HT1080 (cell line): ENCODE measurements at regions not wholly inside any gene's neighbourhood (a gene's known extent, or its start where the extent isn't known, plus 50 kb on each side); places are given as distances from the start of the nearest gene placed in this dataset.
"Not testable (repeated sequence)": the region's sequence is repeated elsewhere in the genome, so short reads cannot be mapped to it uniquely, and the experiment has no call there.

ENCODE experiments used
- DNase-seq: peaks from one replicate; pipeline ENCODE4 v3.0.0-alpha.2; 2015; ENCODE audit warnings: low read depth

DNA sequence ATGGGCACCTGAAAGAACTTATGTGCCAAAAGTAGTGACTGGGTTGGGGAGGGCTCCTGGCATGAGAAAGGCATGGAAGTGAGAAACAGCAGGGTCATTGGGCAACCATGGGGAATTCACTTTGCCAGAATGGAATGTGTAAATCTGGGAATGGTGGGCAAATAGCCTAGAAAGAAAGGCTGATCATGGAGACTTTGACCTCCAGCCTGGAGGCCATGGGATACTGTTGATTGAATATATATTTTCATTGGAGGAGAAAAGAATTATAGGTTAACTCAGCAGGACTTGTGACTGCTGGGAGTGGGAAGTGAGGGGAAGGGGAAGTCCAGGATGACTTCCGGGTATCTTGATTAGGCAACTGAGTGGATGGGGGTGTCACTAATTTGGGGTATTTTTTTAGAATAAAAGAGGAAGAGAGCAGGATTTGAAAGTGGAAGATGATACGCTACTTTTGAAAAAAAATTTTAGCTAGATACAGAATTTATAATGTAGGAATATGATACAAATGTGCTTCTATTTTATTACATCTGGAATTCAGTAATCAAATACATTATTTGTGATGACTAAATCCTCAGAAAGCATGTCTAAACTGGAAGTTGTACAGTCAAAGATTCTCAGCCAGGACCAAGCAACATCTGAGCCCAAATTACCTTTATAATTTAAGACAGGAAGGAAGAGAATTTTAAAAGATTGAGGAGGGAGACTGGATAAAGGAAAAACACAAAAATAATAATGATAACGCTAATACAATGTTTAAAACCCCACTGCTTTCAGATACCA lies 116.2 kb downstream of the GATA6 start:
- DNase-seq: no peak

DNA sequence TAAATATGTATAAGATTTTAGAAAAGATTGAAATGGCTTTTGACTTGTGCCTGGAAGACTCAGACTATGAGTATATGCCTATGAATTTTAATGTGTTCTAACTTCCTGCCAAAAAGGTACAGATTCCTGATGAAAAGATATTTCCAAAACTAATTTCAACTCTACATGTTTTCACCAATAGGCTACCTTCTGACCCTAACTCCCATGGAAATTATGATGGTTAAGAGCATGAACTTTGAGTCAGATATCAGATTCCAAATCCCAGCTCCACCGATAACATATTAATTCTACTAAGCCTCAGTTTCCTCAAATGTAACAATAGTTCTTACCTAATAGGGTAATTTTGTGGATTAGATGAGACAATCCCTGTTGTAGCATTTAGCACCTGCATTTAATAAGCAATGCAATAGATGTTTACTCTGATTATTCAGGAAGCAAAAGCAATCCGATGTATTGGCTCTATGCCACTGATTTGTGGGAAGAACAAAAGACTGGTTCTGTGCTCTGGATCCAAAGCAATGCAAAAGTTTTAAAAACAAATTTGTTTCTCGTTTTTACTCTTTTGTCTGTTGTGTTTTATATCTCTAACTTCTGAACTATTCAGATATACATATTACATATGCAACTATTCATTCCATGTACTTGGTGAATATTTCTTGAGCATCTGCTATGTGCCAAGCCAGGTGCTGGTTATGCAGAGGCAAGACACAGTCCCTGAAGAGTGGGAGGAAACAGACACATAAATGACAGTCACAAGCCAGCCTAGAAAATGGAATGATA lies 115.4 kb downstream of the GATA6 start:
- DNase-seq: no peak

DNA sequence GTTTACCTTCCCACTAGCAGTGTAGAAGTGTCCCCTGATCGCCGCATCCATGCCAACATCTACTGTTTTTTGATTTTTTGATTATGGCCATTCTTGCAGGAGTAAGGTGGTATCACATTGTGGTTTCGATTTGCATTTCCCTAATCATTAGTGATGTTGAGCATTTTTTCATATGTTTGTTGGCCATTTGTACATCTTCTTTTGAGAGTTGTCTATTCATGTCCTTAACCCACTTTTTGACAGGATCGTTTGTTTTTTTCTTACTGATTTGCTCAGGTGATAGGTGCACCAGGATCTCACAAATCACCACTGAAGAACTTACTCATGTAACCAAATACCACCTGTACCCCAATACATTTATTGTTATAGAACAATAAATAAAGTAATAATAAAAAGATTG lies 114.5 kb downstream of the GATA6 start:
- DNase-seq: not testable (repeated sequence)

DNA sequence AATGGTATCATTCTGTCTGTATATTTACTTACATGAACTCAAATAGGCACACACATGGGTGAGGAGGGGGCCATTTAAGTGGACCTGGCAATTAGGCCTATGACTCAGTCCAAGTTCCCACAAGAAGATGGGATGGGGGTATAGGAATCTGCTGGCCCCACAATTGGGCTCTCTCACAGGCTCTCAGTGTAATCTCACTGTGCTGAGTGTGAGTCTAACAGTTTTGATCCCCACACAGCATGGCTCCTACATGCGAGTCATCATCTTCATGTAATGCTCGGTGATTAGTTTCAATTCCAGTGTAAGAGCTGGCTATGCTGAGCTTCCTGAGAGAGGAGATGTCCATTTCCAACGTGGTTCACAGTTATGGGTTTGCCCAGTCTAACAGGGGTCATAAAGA lies 114.0 kb downstream of the GATA6 start:
- DNase-seq: peak; percentile 67

DNA sequence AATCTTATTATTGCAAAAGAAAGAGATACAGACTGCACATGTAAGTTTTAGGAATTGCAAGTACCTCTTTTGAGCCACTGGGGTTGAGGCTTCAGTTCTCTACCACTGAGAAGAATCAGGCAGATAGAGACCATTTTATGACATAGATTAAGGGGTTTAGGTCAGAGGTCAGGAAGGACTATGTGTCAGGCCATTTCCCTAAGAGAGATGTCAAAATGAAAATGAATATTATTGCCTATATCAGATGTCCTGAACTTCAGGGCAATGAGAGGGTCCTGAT lies 113.7 kb downstream of the GATA6 start:
- DNase-seq: no peak

DNA sequence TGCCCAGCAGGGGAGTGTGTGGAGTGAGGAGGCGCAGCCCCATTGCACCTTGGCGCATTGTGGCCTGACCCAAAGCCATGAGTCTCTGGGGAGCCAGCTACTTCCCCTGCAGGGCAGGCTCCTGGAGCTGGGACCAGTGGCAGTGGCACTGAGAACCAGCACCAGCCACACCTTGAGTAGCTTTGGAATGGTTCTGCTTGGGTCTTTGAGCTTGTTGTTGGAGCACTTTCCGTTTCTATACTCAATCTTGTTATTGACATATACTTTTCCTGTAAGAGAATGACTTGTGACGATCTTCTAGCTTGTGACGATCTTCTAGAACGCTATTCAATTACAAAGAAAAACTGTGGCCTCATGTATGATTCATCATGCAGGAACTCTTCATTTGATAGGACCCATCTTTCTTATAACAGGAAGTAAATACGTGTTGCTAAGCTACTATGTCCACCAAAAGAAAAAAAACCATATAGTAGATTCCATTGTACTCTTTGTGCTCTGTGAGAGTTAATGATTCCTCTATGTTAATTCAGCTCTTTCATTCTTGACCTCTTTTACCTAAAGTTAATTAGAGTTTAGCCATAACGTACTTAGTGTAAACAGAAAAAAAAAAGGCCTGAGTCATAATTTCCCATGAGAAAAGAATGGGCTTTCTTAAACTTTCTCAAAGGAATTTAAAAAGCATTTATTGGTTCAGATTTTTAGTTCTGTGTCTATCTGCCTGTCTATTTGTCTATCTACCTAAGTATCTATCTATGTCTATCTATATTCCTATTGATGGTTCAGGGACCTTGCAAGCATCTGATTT lies 113.1 kb downstream of the GATA6 start:
- peak; percentile 96 for DNase-seq

DNA sequence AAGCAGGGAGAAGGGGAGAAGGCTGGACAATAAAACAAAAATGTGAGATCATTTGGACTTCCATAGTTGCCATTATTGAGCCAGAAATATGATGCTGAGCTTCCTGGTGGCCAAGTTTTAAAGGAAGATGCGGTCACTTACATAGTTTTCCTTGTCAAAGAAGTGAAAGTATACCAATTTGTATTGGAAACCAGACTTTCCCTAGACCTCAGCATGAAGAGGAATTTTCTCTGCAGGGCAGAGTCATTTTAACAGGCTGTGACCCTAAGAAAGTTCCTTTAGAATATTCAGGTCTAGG lies 111.0 kb downstream of the GATA6 start:
- no peak for DNase-seq

DNA sequence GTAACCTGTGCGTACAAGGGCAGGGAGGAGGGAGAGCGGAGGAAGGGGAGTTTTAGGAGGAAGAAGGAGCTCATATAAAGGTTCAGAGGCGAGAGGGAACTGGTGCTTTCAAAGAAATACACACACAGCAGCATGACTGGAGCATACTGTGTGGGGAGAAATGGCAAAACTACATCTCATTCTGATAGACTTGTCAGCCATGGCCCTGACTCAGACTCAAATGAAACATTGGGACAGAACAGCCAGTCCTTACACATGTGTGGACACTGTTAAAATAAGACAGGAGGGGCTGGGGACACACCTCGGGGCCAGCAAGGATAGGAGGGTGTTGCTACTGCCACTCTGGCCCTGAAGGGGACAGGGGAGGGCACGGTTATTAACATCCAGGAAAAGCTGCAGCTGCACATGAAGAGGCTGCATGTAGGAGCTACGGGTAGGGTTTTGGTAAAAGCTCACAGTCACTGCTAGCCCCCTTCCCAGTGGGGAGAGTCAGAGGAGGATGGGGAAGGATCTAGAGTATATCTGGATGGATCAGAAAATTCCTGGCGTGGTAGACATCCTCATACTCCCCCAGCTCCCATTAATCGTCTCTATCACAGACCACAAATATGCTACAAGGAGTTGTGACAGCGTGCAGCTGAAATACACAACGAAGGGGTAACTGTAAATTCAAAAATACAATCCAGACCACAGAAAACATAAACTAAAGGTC lies 110.5 kb downstream of the GATA6 start:
- DNase-seq: no peak

DNA sequence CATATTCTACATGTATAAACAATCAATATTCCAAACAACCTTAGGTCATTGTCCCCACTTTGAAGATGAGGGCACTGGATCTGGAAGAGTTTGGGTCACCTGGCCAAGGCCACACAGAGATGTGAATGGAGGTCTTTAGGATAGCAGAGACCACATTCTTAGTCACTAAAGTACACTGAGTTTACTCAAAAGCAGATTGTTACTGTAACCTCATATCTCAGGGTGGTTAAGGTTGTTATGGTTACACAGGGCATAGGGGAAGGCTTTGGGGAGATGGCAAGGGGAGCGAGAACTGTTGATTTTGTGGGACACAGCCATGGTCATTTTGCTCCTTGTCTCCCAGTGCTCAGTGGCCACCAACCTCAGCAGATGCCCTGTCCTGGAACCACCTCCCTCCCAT lies 109.4 kb downstream of the GATA6 start:
- DNase-seq: no peak

DNA sequence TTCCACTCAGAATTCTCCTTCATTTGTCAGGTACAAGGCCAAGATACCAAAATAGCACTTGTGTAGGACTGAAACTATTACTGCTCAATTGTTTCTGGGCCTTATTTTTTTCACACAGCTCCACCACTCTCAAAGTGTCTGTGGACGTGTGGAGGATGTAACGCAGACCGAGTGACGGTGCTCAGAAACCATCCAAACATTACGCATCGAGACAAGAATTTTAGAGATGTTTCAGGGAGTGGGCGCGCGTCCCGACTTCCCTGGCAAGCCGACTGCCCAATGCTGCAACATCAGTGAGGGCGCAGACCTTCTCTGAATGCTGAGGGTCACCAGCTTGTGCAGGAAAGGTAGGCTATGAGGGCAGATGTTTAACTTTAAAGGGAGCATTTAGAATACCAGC lies 108.4 kb downstream of the GATA6 start:
- DNase-seq: no peak

DNA sequence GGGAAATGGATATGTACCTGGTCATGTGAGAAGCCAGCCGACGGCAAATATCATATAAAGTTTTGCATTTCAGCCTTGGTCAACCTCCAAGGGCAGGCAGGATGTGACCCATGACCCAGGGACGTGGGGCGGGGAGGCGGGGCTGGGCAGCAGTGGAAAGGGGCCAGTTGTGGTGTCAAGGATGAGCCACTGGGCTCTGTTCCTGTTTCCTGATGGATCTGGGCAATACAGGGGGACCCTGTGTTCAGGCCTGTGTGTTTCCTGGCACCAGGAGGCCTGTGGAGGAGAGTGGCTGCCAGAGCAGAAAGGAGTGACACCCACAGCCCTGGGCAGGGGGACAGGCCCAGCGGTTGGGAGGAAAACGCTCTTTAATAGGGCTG lies 106.9 kb downstream of the GATA6 start:
- DNase-seq: no peak

DNA sequence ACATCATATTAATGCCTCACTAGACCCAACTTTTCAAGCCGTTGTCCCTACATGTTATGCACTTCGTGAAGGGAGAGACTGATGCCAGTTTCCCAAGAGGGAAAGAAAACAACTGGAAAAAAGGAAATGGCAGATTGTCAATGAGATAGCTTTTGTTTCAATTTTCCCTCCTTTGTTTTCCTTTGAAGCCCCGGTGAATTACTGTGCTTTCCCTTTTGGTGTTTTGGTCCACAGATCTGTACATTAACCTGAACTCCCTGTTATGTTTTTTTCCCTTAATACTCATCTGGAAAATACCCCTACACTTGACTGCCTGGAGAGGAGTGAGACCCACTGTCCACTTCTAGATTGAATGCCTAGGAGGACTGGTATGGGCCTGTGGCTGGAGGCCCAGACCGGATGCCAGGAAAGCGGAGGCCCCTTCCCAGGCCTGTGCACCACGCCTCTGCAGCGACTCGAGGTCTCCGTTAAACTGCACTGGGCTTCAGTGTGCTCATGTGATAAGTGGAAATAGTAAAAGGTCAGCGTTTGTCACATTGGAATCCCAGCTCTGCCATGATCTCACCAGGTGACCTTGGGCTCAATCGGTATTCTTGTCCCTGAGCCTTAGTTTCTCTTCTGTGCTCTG lies 106.4 kb downstream of the GATA6 start:
- no peak for DNase-seq

DNA sequence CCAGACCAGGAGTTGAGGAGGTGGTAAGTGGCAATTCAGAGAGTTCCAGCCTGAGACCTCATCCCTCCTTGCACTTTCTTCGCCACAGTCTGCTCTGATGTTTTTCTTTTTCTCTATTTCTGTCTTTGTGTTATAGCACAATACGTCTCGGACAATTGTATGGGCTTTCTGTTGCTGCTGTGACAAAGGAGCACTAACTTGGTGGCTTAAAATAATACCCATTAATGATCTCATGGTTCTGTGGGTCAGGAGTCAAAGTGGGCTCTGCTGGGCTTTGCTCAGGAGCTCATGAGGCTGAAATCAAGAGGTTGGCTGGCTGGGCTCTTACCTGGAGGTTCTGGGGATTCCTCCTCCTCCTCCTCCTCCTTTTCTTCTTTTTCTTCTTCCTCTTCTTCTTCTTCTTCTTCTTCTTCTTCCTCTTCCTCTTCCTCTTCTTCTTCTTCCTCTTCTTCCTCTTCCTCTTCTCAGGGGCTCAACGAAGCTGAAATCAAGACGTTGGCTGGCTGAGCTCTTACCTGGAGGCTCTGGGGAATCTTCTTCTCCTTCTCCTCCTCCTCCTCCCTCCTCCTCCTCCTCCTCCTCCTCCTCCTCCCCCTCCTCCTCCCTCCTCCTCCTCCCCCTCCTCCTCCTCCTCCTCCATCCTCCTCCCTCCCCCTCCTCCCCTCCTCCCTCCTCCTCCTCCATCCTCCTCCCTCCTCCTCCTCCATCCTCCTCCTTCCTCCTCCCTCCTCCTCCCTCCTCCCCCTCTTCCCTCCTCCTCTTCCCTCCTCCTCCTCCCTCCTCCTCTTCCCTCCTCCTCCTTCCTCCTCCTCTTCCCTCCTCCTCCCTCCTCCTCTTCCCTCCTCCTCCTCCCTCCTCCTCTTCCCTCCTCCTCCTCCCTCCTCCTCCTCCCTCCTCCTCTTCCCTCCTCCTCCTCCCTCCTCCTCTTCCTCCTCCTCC lies 104.0 kb downstream of the GATA6 start:
- DNase-seq: no peak

DNA sequence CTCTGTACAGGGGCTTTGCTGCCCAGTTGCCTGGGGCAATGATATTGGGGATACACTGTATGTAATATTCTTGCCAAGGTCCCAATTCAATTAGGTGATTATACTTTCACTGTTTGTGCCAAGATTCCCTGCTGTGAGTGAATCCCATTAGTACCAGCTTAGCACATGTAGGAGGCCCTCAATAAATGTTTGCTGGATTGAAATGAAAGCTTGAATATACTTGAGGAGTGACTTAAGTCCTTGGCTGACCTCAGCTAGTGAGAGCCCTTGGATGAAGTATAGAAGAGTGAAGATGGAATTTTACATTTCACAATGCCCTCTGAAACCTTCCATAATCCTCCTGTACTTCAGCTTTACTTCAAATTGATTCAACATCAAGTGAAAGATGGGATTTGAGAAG lies 102.9 kb downstream of the GATA6 start:
- DNase-seq: no peak

DNA sequence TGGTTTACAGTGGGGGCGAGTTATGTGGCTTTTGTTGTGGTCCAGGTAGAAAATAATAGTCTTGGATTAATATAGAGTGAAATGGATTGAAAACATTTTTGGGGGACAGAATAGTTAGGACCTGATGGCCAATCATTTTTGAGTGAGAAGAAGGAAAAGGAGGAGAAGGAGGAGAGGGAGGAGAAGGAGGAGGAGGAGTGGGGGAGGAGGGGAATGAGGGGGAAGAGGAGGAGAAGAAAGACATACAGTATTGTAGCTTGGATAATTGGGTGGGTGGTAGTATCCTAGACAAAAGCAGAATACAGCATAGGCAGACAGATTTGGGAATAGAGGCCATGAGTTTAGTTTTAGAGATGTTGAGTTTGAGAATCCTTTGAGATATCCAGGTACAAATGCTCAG lies 101.6 kb downstream of the GATA6 start:
- no peak for DNase-seq

DNA sequence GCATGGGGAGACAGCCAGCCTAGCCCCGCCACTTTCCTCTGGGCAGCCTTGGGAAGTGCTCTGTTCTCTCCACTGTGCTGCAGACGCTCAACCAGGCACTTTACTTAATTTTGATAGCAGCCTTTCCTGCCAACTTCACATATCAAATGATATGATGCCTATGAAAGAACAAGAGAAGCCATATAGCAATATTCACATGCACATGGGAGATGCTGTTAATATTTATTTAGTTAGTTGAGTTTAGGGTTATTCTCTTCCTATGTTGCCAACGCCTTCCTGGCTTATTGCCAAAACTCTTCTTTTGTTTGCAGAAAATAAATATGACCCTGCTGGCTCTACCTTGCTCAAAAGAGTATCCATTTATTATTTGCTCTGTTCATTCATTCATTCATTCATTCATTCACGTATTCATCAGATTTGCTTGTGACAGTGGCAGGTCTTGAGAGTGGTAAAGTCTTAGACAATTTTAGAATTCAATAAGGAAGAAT lies 99.3 kb downstream of the GATA6 start:
- DNase-seq: no peak

DNA sequence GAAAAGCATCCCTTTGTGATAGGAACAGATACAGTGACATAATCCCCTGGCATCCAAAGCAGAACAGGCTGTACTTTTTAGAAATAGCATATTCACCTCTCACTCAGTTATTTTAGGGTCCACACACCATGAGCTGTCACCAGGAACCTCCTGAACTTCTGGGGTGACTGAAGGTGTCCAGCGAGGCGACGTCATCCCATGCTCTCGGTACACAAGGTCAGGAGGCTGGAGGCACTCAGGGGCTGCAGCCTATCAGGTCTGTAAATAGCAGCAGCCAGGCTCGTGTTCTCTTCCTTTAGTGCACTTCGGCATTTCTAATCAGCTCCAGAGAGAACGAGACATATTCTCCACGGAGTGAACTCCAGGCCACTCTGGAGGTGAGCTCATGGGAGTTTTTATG lies 98.3 kb downstream of the GATA6 start:
- DNase-seq: no peak

DNA sequence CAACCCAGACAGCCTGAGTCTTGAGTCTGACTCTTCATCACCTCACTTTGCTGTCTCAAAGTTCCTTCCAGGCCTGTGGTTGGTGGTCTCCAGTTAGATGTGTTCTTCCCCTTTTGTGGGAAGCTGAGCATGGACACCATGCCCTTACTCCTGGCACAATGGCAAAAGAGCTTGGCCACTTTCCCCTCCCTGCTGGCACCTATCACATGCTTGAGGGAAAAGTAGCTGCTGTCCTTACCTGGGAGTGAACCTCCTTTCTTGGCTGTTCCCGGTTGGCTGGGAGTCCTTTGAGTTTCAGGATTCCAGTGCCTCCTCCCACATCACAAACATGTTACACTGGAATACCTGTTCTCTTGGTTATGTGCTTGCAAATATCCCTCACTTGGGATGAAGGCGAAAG lies 97.8 kb downstream of the GATA6 start:
- no peak for DNase-seq

DNA sequence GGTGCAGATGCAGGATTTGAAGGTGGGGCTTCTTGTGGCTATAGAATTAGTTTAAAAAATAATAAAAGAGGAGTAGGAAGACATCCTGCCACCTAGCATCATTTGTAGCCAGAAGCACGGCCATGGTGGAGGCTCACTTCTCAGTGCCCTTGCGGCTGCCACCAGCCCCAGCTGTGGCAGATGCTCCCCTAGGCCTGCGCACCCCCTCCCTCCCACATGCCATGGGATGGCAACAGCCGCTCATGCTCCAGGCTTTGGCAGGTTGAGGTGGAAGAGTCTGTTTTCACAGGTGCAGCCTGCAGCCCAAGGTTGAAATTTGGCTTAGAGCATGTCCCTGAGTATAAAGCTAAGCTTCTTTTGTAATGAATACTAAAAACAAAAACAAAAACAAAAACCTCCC lies 96.4 kb downstream of the GATA6 start:
- DNase-seq: no peak

DNA sequence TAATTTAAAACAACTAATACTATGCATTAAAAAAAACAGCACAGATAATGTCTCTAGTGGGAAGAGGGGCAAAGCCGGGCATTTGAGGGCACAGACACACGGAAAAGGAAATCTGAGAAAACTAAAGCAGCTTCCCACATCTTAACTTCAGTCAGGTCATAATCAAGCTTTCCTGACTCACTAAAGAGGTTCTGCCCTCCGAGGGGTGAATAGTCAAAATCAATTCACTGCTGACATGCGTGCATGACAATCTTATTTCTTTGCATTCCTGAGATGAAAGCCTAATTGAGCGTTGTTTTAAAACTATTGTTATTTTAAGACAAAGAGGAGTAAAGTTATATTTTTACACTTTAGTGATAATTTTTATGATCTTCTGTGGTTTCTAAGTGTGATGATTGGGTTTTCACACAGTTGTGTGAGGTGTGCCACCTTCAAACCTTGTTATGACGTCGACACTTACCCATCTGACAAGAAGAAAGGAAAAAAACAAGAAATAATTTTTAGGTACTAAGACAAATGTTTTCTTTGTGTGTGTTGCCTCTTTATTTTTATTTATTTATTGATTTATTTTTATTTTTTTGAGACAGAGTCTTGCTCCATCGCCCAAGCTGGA lies 90.9 kb downstream of the GATA6 start:
- DNase-seq: no peak
